HG03521 (cell line): ENCODE measurements at regions not wholly inside any gene's neighbourhood (a gene's known extent, or its start where the extent isn't known, plus 50 kb on each side); places are given as distances from the start of the nearest gene placed in this dataset.
A peak's percentile ranks its signal among the peaks of the same experiment; 100 is the strongest.
"Not testable (repeated sequence)": the region's sequence is repeated elsewhere in the genome, so short reads cannot be mapped to it uniquely, and the experiment has no call there.

Experiments
- ATAC-seq: cut with Tn5 transposase; IDR thresholded peaks from one replicate; pipeline ENCODE4 v1.9.1; 2021; ENCODE audit warnings: mild to moderate bottlenecking, moderate library complexity; ENCODE audit not compliant: unreplicated experiment

DNA sequence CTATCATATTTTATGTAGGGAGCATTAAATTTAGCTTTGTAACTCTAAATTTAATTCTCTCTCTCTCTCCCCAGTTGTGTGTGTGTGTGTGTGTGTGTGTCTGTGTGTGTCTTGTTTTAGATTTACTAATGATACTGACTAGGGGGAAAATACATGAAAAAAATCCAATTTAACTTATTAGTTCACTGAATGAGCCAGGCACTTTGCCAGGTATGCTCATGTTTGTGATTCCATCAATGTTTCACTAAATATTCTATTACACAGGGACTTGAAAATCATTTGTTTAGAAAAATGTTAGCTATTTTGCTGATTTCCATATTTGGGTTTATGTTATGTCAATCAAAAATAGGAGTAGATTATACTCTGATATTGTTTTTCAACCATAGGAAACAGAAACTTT lies 203.7 kb upstream of the ZNF804A start:
- ATAC-seq: no peak

DNA sequence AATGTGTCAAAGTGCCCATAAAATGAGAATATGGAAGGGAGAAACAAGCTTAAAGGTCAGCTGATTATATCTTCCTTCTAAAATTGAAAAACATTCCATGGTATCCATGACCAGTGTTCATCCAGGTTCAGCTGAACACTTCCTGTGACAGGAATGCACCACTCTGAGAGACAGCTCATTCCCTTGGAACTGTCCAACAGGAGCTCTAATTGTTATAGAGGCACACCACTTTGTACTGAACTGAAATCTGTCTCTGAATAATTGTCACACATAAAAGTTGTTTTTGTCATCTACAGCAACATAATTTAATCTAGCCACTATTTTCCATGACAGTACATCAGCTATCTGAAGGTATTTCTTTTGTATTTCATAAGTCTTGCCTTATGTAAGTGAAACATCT lies 195.9 kb upstream of the ZNF804A start:
- ATAC-seq: no peak

- not testable (repeated sequence) for ATAC-seq
Observed at GRCh38 chr2:184407041-184407630, 191.2 kb upstream of the ZNF804A start.

- ATAC-seq: no peak
Observed at GRCh38 chr2:184410160-184410559, 188.2 kb upstream of the ZNF804A start.

DNA sequence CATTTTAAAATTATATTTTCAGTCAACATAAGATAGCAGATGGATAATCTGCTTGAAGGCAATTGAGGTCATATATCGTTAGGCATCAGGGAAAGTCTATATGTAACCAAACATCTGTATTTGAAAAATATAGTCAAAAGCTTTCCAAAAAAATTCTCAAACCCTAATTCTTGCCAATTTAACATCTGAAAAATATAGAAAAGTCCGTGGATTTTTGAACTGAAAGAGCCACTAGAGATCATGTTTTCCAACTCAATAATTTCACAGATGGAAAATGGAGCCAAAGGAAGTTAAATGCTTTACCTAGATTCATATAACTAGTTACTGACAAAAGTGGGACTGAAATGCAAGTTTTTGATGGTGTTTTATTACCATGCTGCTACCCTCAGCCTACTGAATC lies 185.1 kb upstream of the ZNF804A start:
- no peak for ATAC-seq

DNA sequence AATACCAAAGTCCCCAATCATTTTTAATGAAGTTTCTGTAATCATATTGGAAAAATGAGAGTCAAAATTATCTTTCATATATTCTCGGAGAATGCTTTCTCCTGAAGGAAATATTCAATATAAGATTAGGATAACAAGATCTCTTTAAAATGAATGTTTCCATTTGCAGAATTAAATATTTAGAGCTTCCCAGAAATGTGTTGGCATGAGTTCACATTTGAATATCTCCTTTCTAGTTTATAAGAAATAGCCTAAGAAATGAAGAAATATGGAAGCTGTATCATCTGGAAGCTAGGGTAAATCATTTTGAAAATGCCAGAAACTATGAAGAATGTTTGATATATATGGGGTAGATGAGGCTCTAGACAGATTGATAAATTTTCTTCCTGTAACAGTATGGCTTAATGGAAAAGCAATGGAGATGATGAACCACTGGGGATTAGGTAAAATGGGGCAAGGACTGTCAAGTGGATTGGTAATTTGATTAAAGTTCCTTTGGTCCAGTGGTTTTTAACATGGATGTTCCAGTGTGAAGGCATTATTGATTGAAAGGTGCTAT lies 184.6 kb upstream of the ZNF804A start:
- ATAC-seq: no peak

DNA sequence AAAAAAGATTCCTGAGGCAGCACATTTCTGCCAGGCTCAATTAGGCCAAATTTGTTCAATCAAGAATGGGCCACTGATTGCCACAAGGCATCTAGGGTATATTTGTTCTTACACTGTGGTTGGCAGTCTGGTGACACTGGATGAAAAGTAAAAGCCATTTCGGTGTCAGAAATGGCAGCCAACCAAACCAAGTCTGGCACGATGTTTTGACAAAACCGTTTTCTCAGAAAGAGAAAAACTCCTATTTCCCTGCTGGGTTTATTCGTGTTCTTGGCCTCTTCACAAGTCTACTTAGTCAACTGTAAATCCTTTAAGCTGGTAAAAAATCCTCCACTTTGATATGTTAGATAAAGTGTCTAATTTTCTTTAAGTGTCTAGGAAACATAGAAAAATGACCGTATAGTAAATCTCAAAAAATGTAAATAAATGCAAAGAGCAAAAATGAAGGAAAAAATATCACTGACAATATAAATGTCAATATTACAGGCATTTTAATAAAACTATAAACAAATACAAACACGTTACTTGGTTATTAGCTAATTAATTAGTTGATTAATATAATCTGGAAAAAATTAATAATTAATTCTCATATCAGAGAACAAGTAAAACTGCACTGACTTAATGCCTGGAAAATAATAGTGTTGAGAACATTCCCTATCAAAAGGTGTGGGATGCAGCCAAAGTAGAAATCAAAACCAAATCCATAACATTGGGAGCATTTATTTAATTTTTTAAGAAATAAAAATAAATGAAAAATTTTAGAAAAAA lies 182.0 kb upstream of the ZNF804A start:
- ATAC-seq: no peak

DNA sequence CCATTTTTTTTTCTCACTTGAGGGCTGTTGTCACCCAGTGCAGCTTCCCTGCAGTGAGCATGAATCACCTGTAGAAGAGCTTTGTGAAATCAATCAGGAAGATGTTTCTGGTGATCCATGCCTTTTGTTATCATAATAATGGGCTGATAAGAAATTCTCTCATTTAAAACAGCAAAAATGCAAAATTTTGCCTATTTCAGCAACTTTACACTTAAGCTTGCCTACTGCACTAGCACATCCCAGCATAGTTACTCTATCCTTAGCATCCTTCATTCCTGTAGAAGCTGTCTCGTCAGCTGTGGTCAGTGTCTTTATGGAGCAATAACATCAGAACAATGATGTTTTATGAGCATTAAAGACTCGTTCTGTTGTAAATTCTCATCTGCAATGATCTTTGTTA lies 178.6 kb upstream of the ZNF804A start:
- no peak for ATAC-seq

DNA sequence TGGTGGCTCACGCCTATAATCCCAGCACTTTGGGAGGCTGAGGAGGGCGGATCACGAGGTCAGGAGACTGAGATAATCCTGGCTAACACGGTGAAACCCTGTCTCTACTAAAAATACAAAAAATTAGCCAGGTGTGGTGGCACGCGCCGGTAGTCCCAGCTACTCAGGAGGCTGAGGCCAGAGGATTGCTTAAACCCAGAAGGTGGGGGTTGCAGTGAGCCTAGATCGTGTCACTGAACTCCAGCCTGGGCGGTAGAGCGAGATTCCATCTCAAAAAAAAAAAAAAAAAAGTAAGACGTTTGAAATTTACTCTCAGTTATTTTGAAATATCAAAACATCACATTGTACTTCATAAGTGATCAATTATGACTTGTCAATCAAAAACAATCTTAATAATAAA lies 176.9 kb upstream of the ZNF804A start:
- ATAC-seq: not testable (repeated sequence)

DNA sequence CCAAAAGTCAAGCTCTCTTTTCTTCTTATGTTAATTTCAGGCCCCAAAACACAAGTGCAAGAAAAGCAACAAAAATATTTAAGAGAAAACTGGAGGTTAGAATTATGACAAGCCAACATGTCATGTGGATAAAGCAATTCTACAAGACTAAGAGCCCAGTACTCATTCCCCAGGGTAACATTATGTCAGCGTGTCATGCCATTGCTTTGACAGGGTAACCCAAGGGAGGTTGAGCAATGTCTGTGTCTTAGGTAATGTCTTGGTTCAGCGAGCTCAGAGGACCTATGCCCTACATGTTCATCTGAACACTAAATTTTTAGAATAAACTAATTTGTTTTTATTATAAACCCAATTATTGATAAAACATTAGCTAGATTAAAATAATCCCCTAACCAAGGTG lies 173.2 kb upstream of the ZNF804A start:
- no peak for ATAC-seq

GRCh38 chr2:184444217-184444616 lies 154.1 kb upstream of the ZNF804A start:
- ATAC-seq: peak; percentile 97

DNA sequence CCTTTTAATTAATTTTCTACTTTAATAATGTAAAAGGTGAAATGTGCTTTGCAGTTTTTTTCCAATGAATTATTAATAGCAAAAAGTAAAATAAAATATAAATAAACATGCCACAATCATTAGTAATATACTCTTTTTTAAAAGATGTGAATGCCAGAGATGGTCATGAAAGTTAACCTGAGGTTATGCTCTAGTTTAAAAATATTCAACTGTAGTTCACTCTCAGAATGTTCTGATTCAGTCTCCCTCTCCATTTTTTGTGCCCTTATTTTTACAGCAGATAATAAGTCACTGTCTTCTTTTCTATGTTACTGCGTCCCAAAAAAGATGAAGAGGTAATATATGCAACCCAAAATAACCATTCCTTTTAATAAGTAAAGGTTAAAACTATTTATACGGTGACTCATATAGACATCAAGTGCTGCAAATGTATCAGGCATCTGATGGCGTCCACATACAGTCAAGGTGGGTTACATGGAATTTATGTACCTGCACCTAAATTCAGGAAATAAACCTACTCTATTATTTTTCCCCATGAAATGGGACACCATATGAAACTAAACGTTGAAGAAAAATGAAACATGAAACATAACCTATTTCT lies 153.6 kb upstream of the ZNF804A start:
- ATAC-seq: no peak

DNA sequence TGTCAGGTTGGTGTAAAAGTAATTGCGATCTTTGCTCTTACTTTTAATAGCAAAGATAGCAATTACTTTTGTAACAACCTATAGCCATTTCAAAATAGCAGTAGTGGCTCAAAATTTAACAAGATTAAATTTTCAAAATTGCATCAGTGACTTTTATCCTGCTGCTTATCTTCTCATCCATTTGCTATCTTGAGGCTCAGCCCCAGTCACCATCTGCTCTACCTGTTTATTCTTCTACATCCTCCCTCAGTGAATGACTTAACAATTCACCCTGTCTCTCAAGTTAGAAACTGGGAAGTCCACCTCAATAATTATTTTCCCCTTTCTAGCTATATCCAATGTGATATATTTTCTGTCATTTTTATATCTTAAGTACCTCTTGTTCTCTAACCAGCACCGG lies 148.6 kb upstream of the ZNF804A start:
- no peak for ATAC-seq

DNA sequence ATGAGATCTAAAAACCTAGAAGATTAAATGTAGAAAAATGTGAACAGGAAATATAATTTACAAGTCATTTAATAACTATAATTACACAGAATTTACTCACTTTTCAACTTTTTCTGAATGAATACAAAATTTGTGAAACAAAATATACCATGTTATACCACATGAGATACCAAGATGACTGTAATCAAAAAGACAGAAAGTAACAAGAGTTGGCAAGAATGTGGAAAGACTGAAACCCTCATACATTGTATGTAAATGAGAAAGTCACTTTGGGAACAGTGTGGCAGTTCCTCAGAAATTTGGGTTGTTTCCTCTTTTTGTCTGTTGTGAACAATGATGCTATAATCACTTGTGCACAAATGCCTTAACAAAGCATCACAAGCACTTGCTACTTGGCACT lies 145.4 kb upstream of the ZNF804A start:
- ATAC-seq: peak; percentile 36

- ATAC-seq: no peak
Observed at GRCh38 chr2:184455624-184456023, 142.7 kb upstream of the ZNF804A start.

DNA sequence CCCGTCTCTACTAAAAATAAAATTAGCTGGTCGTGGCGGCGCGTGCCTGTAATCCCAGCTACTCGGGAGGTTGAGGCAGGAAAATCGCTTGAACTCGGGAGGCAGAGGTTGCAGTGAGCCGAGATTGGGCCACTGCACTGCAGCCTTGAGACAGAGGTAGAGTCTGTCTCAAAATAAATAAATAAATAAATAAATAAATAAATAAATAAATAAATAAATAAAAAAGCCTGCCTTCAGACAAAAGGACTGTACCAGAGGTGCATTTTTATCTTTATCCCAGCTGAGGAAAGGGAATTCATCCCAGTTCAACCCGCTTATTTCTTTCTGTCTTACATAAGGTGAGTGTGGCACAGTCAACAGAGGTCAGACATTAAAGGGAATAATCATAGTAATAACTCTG lies 141.6 kb upstream of the ZNF804A start:
- ATAC-seq: not testable (repeated sequence)

DNA sequence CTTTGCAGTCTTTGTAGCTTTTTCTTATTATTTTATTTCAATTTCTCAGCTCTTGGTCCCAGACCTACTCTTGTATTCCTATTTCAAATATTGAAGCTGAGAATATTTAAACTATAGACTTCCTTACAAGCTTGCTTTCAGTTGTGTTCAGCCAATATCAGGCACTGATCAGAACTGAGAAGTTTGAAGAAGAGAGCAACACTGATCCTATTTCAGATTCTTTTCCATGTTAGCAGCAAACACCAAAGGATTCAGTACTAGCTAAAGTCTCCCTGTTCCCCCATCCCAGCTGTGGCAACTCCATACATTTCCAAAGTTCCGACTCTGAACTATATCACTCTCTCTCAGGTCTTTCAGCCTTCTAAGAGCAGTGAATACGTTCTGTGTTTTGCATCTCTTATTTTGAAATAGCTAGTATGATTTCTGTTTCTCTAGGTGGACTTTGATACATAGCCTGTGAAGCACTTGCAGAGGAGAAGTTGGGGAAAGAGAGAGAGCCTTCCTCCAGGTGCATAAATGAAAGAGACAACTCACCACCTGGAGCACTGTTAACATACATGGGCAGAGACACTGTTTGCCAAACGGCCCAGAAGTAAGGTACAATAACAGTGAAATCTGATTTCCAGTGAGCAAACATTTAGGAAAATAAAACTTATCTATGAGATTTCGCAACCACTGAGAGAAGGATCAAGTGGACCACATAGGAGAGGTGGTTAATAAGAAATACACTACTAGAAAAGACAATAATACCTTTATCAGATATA lies 135.0 kb upstream of the ZNF804A start:
- ATAC-seq: no peak

GRCh38 chr2:184463866-184464248 lies 134.5 kb upstream of the ZNF804A start:
- ATAC-seq: no peak

DNA sequence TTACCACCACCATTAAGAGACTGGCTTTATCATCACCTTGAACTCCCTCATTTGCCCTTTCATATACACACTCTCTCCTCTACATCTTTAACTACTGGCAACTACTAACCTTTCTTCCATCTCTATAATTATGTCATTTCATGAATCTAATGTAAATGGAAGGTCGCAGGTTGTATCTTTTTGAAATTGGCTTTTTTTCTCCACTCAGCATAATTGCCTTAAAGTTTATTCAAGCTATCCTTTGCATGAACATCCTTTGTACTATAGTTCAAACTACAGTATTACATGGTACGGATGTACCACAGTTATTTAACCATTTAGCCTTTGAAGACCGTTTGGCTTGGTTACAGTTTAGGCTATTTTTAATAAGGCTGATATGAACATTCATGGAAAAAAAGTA lies 129.5 kb upstream of the ZNF804A start:
- no peak for ATAC-seq

DNA sequence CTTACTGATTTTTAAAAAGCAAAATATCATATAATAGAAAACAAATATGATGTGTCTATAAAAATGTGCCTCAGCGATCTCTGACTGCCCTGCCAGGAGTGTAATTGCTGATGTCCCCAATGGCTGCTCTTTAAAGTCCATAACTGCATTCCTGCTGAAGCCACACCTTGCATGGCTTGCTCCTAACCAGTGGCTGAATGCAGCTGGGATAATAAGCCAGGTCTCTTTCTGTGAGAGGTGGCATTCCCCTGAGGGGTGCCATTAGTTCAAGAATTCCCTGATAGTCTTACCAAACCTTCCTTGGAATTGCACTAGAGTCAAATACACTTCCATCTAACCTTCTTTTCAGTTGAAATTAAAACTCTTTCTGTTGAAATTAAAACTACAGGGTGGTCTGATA lies 125.8 kb upstream of the ZNF804A start:
- ATAC-seq: no peak

GRCh38 chr2:184481865-184482264 lies 116.5 kb upstream of the ZNF804A start:
- no peak for ATAC-seq
